ENCODE measurements at regions not wholly inside any gene's neighbourhood (a gene's known extent, or its start where the extent isn't known, plus 50 kb on each side); places are given as distances from the start of the nearest gene placed in this dataset.
A peak's percentile ranks its signal among the peaks of the same experiment; 100 is the strongest.

GRCh38 chr14:73785336-73785833, 66.2 kb upstream of the PTGR2 start:
- no peaks in the 10 kb centered on the region for H3K27me3 ChIP-seq (ENCODE audit: control insufficient read depth in 4 of 4, insufficient read depth in 4 of 4, low read length in 3 of 4)
- H3K9me3 ChIP-seq (ENCODE audit: control insufficient read depth in 4 of 4, low read length in 3 of 4) = no peaks in the 10 kb centered on the region
- peak overlapping the region; percentile 41 to 96 for H3K9ac ChIP-seq (ENCODE audit: low read depth in 1 of 2, low read length in 2 of 2)
- H3K4me1 ChIP-seq (ENCODE audit: control insufficient read depth in 4 of 4, insufficient read depth in 4 of 4, low read length in 3 of 4) = peaks cover 15 to 46% (median 33%) of the 10 kb centered on the region in 4 donors
- TF ChIP-seq ZBTB33 (IDR thresholded peaks at IDR 0.05) (no peak), FOXA2 (IDR thresholded peaks at IDR 0.05) (no peak), RXRA (IDR thresholded peaks at IDR 0.05) (no peak), SP1 (IDR thresholded peaks at IDR 0.05) (no peak)
- TF ChIP-seq, protein P1, sequence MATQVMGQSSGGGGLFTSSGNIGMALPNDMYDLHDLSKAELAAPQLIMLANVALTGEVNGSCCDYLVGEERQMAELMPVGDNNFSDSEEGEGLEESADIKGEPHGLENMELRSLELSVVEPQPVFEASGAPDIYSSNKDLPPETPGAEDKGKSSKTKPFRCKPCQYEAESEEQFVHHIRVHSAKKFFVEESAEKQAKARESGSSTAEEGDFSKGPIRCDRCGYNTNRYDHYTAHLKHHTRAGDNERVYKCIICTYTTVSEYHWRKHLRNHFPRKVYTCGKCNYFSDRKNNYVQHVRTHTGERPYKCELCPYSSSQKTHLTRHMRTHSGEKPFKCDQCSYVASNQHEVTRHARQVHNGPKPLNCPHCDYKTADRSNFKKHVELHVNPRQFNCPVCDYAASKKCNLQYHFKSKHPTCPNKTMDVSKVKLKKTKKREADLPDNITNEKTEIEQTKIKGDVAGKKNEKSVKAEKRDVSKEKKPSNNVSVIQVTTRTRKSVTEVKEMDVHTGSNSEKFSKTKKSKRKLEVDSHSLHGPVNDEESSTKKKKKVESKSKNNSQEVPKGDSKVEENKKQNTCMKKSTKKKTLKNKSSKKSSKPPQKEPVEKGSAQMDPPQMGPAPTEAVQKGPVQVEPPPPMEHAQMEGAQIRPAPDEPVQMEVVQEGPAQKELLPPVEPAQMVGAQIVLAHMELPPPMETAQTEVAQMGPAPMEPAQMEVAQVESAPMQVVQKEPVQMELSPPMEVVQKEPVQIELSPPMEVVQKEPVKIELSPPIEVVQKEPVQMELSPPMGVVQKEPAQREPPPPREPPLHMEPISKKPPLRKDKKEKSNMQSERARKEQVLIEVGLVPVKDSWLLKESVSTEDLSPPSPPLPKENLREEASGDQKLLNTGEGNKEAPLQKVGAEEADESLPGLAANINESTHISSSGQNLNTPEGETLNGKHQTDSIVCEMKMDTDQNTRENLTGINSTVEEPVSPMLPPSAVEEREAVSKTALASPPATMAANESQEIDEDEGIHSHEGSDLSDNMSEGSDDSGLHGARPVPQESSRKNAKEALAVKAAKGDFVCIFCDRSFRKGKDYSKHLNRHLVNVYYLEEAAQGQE (IDR thresholded peaks at IDR 0.05) = no peak
- DNase-seq (ENCODE audit: low spot score) = no peak
- H3K36me3 ChIP-seq (ENCODE audit: control insufficient read depth in 4 of 4, insufficient read depth in 3 of 4, low read depth in 1 of 4, low read length in 3 of 4) = no peaks in the 10 kb centered on the region
- H3K27ac ChIP-seq (ENCODE audit: low read depth in 1 of 2, low read length in 2 of 2) = peak overlapping the region; percentile 90 to 97
- 13% methylated on average over 8 of the region's 8 CpGs for WGBS
- H3K4me3 ChIP-seq (ENCODE audit: low read depth in 1 of 3, low read length in 3 of 3) = peak overlapping the region; percentile 12 to 70 (median 45)

- Histone ChIP-seq H3K27ac (ENCODE audit: low read depth in 1 of 2, low read length in 2 of 2) (peak overlapping the region; percentile 90 to 97), H3K36me3 (ENCODE audit: control insufficient read depth in 4 of 4, insufficient read depth in 3 of 4, low read depth in 1 of 4, low read length in 3 of 4) (no peaks in the 10 kb centered on the region), H3K27me3 (ENCODE audit: control insufficient read depth in 4 of 4, insufficient read depth in 4 of 4, low read length in 3 of 4) (no peaks in the 10 kb centered on the region), H3K4me3 (ENCODE audit: low read depth in 1 of 3, low read length in 3 of 3) (peak overlapping the region in 1 of 3 donors; percentile 45), H3K9me3 (ENCODE audit: control insufficient read depth in 4 of 4, low read length in 3 of 4) (no peaks in the 10 kb centered on the region), H3K9ac (ENCODE audit: low read depth in 1 of 2, low read length in 2 of 2) (peak overlapping the region in 1 of 2 donors; percentile 96), H3K4me1 (ENCODE audit: control insufficient read depth in 4 of 4, insufficient read depth in 4 of 4, low read length in 3 of 4) (peaks cover 15 to 46% (median 33%) of the 10 kb centered on the region in 4 donors)
- 66% methylated on average over 4 of the region's 4 CpGs for WGBS
- DNase-seq (ENCODE audit: low spot score) = no peak
- TF ChIP-seq FOXA2 (IDR thresholded peaks at IDR 0.05) = no peak
- no peak for TF ChIP-seq JUND (IDR thresholded peaks at IDR 0.05)
- no peak for TF ChIP-seq RAD21 (IDR thresholded peaks at IDR 0.05)
- TF ChIP-seq, protein P2, sequence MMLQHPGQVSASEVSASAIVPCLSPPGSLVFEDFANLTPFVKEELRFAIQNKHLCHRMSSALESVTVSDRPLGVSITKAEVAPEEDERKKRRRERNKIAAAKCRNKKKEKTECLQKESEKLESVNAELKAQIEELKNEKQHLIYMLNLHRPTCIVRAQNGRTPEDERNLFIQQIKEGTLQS (IDR thresholded peaks at IDR 0.05) = no peak
- TF ChIP-seq, protein P1 (IDR thresholded peaks at IDR 0.05) = no peak
- no peak for TF ChIP-seq NR2F2 (IDR thresholded peaks at IDR 0.05)
- no peak for TF ChIP-seq ZBTB33 (IDR thresholded peaks at IDR 0.05)
- TF ChIP-seq HNF4A (conservative IDR thresholded peaks at IDR 0.05) = no peak
- TF ChIP-seq YY1 (IDR thresholded peaks at IDR 0.05) = no peak
- TF ChIP-seq EGR1 (IDR thresholded peaks at IDR 0.05; ENCODE audit: low read depth in 2 of 2) = no peak
- no peak for TF ChIP-seq GABPA (IDR thresholded peaks at IDR 0.05 in 1 of 2, conservative IDR thresholded peaks at IDR 0.05 in 1 of 2)
These were observed 66.7 kb upstream of the PTGR2 start for GRCh38 chr14:73784988-73785313.

Measured in liver (tissue), 7 donors.